Body of pancreas (tissue), 4 donors: ENCODE measurements at regions not wholly inside any gene's neighbourhood (a gene's known extent, or its start where the extent isn't known, plus 50 kb on each side); places are given as distances from the start of the nearest gene placed in this dataset.

Experiments
- ATAC-seq: fragments of 150-250 bp; one replicate; pipeline ENCODE4 v1.9.1; 2016
- DNase-seq, 4 donors: peaks; one replicate each; pipeline ENCODE4 v3.0.0-alpha.2; 2019
- H3K27ac ChIP-seq, 4 donors: fragments of 200-600 bp; sonication (generic); 1 replicate in 3 of 4; 2 replicates in 1 of 4; pipeline versions ENCODE4 v1.5.1 to v1.6.1; 2016 to 2019; ENCODE audit warnings: mild to moderate bottlenecking in 1 of 4, mixed read lengths in 1 of 4, moderate library complexity in 1 of 4
- H3K27me3 ChIP-seq, 2 donors: fragments of 200-600 bp; sonication (generic); one replicate each; pipeline ENCODE4 v1.6.0; 2016; ENCODE audit warnings: mild to moderate bottlenecking in 1 of 2
- H3K36me3 ChIP-seq, 2 donors: fragments of 200-600 bp; sonication (generic); replicated peaks in 1 of 2; 2 replicates each; pipeline ENCODE4 v1.5.1; 2016; ENCODE audit warnings: low read depth in 2 of 2; ENCODE audit not compliant: insufficient read depth in 1 of 2
- H3K4me1 ChIP-seq: fragments of 200-600 bp; sonication (generic); one replicate; pipeline ENCODE4 v1.6.0; 2016
- H3K4me3 ChIP-seq, 2 donors: fragments of 200-600 bp; sonication (generic); 1 replicate in 1 of 2; 2 replicates in 1 of 2; pipeline ENCODE4 v1.5.1; 2016 to 2019
- H3K9me3 ChIP-seq, 3 donors: fragments of 200-600 bp; sonication (generic); 1 replicate in 2 of 3; 2 replicates in 1 of 3; pipeline ENCODE4 v1.5.1; 2016
- CTCF ChIP-seq, 7 experiments: fragments of 450-650 bp in 4 of 7; fragments of 200-600 bp in 3 of 7; sonication (generic) in 3 of 7; IDR thresholded peaks; one replicate each; pipeline ENCODE4 v1.5.1; 2016 to 2019; ENCODE audit warnings: antibody characterized with exemption in 7 of 7
- POLR2A ChIP-seq, 3 donors: fragments of 450-650 bp; IDR thresholded peaks; one replicate each; pipeline ENCODE4 v1.6.1; 2016; ENCODE audit warnings: antibody characterized with exemption in 3 of 3, mild to moderate bottlenecking in 2 of 3
- WGBS, 2 donors: methylation state at CpG; one replicate each; pipeline ENCODE4 v1.1.5; 2017; 5-methylcytosine and 5-hydroxymethylcytosine counted together
- intact Hi-C: fragments of 100-400 bp; cut with DNase I; formaldehyde crosslinking; loops from one replicate; pipeline ENCODE4 v1.15.1; 2023

- no peak for TF ChIP-seq CTCF (IDR thresholded peaks at IDR 0.05)
- TF ChIP-seq POLR2A (IDR thresholded peaks at IDR 0.05): no peak
- intact Hi-C loops: no loop called here
- Histone ChIP-seq H3K9me3 (no peaks in the 10 kb centered on the region), H3K36me3 (no peaks in the 10 kb centered on the region), H3K27me3 (no peaks in the 10 kb centered on the region), H3K4me3 (no peak overlapping the region), H3K27ac (no peak overlapping the region), H3K4me1 (no peaks in the 10 kb centered on the region)
- no peak for ATAC-seq
- 49 to 55% methylated on average over 3 of the region's 3 CpGs for WGBS, 2 donors
- DNase-seq: no peak
Measured at GRCh38 chr15:35934383-35935049, 388.6 kb upstream of the DPH6 start.

- DNase-seq (no peak), ATAC-seq (no peak)
- H3K4me1 ChIP-seq: no peaks in the 10 kb centered on the region
- no peaks in the 10 kb centered on the region for H3K27me3 ChIP-seq
- TF ChIP-seq POLR2A (IDR thresholded peaks at IDR 0.05): no peak
- no peak for TF ChIP-seq CTCF (IDR thresholded peaks at IDR 0.05)
- H3K27ac ChIP-seq: no peak overlapping the region
- intact Hi-C loops: no loop called here
- H3K9me3 ChIP-seq: no peaks in the 10 kb centered on the region
- no peaks in the 10 kb centered on the region for H3K36me3 ChIP-seq
- 93% methylated on average over 2 of the region's 2 CpGs for WGBS, 2 donors
- H3K4me3 ChIP-seq: no peak overlapping the region
Measured at GRCh38 chr15:35936284-35936683, 390.3 kb upstream of the DPH6 start.

GRCh38 chr15:35937380-35937779 lies 391.4 kb upstream of the DPH6 start:
- Histone ChIP-seq H3K9me3 (no peaks in the 10 kb centered on the region), H3K27ac (no peak overlapping the region), H3K27me3 (no peaks in the 10 kb centered on the region), H3K4me3 (no peak overlapping the region), H3K4me1 (no peaks in the 10 kb centered on the region), H3K36me3 (no peaks in the 10 kb centered on the region)
- intact Hi-C loops: no loop called here
- WGBS, 2 donors: 71 to 78% methylated on average over 1 of the region's 1 CpG
- TF ChIP-seq POLR2A (IDR thresholded peaks at IDR 0.05) (no peak), CTCF (IDR thresholded peaks at IDR 0.05) (no peak)
- no peak for DNase-seq
- no peak for ATAC-seq

GRCh38 chr15:35944945-35945585 lies 399.1 kb upstream of the DPH6 start:
- no peak for TF ChIP-seq CTCF (IDR thresholded peaks at IDR 0.05)
- TF ChIP-seq POLR2A (IDR thresholded peaks at IDR 0.05): no peak
- no peaks in the 10 kb centered on the region for H3K9me3 ChIP-seq

GRCh38 chr15:35953424-35953823 lies 407.5 kb upstream of the DPH6 start:
- WGBS, 2 donors: 58 to 78% methylated on average over 3 of the region's 3 CpGs
- H3K27ac ChIP-seq: no peak overlapping the region
- ATAC-seq: no peak
- TF ChIP-seq CTCF (IDR thresholded peaks at IDR 0.05) (no peak), POLR2A (IDR thresholded peaks at IDR 0.05) (no peak)
- no peak for DNase-seq
- H3K36me3 ChIP-seq: no peaks in the 10 kb centered on the region
- H3K4me3 ChIP-seq: no peak overlapping the region
- intact Hi-C loops: no loop called here
- no peaks in the 10 kb centered on the region for H3K9me3 ChIP-seq
- no peaks in the 10 kb centered on the region for H3K27me3 ChIP-seq
- peaks cover 4% of the 10 kb centered on the region for H3K4me1 ChIP-seq

More at GRCh38 chr15:35944945-35945585, 399.1 kb upstream of the DPH6 start:
- no peaks in the 10 kb centered on the region for H3K4me1 ChIP-seq
- ATAC-seq (no peak), DNase-seq (no peak)
- no peaks in the 10 kb centered on the region for H3K36me3 ChIP-seq
- intact Hi-C loops: no loop called here
- no peak overlapping the region for H3K27ac ChIP-seq
- no peak overlapping the region for H3K4me3 ChIP-seq
- 65 to 67% methylated on average over 8 of the region's 8 CpGs for WGBS, 2 donors
- no peaks in the 10 kb centered on the region for H3K27me3 ChIP-seq
